CD4-positive, CD25-positive, alpha-beta regulatory T cell (primary cell): ENCODE measurements at regions not wholly inside any gene's neighbourhood (a gene's known extent, or its start where the extent isn't known, plus 50 kb on each side); places are given as distances from the start of the nearest gene placed in this dataset.

Experiments
- ATAC-seq, 2 donors: fragments of 150-1000 bp; cut with Tn5 transposase; one replicate each; pipeline ENCODE4 v1.10.0; 2021; ENCODE audit warnings: low read depth in 2 of 2, moderate number of reproducible peaks in 2 of 2, moderate library complexity in 1 of 2
- DNase-seq, 3 donors: peaks; one replicate each; pipeline versions ENCODE4 v3.0.0 to v3.0.0-alpha.2; 2012 to 2022; ENCODE audit warnings: mixed read lengths in 1 of 3
- H3K27ac ChIP-seq: one replicate; pipeline ENCODE4 v1.7.0; 2013; ENCODE audit warnings: mild to moderate bottlenecking, low read length; ENCODE audit not compliant: insufficient read depth, poor library complexity, severe bottlenecking
- H3K27me3 ChIP-seq: one replicate; pipeline ENCODE4 v1.7.0; 2013; ENCODE audit warnings: low read length; ENCODE audit not compliant: control insufficient read depth, insufficient read depth
- H3K36me3 ChIP-seq: one replicate; pipeline ENCODE4 v1.7.0; 2013; ENCODE audit warnings: mild to moderate bottlenecking, low read length, moderate library complexity; ENCODE audit not compliant: control insufficient read depth, insufficient read depth
- H3K4me1 ChIP-seq: 2 replicates; pipeline ENCODE4 v1.7.0; 2013; ENCODE audit warnings: mild to moderate bottlenecking, low read length; ENCODE audit not compliant: insufficient read depth, control insufficient read depth, poor library complexity, severe bottlenecking
- H3K4me3 ChIP-seq: one replicate; pipeline ENCODE4 v1.7.0; 2013; ENCODE audit warnings: low read depth, mild to moderate bottlenecking, low read length, moderate library complexity
- H3K9me3 ChIP-seq, 2 experiments: 1 replicate in 1 of 2; 2 replicates in 1 of 2; pipeline ENCODE4 v1.7.0; 2013; ENCODE audit warnings: low read length in 2 of 2, mild to moderate bottlenecking in 1 of 2, moderate library complexity in 1 of 2; ENCODE audit not compliant: control insufficient read depth in 2 of 2
- H3K27ac Mint-ChIP-seq, 3 donors: one replicate each; pipeline ENCODE4 v1.8.0; 2020 to 2022; ENCODE audit warnings: mild to moderate bottlenecking in 3 of 3, mixed read lengths in 3 of 3, moderate library complexity in 2 of 3
- H3K27me3 Mint-ChIP-seq: one replicate; pipeline ENCODE4 v1.8.0; 2022; ENCODE audit warnings: mild to moderate bottlenecking, mixed read lengths
- H3K36me3 Mint-ChIP-seq: one replicate; pipeline ENCODE4 v1.8.0; 2020; ENCODE audit warnings: mixed read lengths
- H3K4me1 Mint-ChIP-seq, 4 donors: one replicate each; pipeline ENCODE4 v1.8.0; 2020 to 2022; ENCODE audit warnings: mixed read lengths in 4 of 4, mild to moderate bottlenecking in 1 of 4
- H3K4me3 Mint-ChIP-seq, 4 donors: one replicate each; pipeline ENCODE4 v1.8.0; 2020 to 2022; ENCODE audit warnings: mild to moderate bottlenecking in 4 of 4, mixed read lengths in 4 of 4, moderate library complexity in 3 of 4
- H3K9me3 Mint-ChIP-seq, 7 donors: one replicate each; pipeline ENCODE4 v1.8.0; 2020 to 2022; ENCODE audit warnings: mixed read lengths in 7 of 7, mild to moderate bottlenecking in 3 of 7, moderate library complexity in 2 of 7

DNA sequence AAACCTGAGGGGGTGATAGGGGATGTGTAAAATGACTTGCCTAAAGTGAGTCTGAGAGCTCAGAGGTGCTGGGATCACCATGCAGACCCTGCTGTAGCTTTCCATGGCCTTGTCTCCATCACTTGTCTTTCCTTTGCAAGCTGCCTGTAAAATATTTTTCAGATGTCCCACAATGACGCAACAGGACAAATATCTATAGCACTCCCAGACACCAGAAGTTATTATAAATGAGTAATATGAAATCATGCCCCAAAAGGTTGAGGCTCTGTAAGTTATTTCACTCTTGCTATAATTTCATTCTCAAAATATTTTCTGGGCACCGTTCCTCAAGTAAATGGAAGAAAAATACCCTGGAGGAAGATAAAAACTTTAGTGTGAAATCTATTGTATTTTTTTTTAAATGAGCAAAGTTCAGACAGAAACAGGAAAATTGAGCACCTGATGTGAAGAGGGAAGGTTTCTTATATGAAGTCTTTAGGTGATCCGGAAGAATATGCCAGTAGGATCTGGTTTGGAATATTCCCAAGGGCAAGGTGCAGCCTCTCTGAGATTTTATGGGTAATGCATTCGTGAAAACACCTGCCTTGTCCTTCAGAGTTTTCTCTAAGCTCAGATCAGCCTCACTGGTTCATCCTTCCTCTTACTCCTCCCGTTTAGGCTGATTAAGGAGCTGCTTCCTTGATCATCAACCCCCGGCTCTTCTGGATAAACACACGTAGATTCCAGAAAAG lies 138.3 kb upstream of the DMAC1 start:
- Mint-ChIP-seq H3K27me3 (peaks cover 4% of the 10 kb centered on the region), H3K36me3 (no peaks in the 10 kb centered on the region), H3K4me3 (no peak overlapping the region), H3K27ac (peak overlapping the region; percentile 10 to 98 (median 65)), H3K4me1 (peaks cover 11 to 40% (median 20%) of the 10 kb centered on the region in 4 donors), H3K9me3 (peaks cover 0 to 8% (median 0%) of the 10 kb centered on the region in 7 donors)
- DNase-seq = no peak
- H3K9me3 ChIP-seq = no peaks in the 10 kb centered on the region
- no peak overlapping the region for H3K27ac ChIP-seq
- no peak for ATAC-seq
- H3K4me3 ChIP-seq = no peak overlapping the region
- H3K36me3 ChIP-seq = no peaks in the 10 kb centered on the region
- peaks cover 21% of the 10 kb centered on the region for H3K4me1 ChIP-seq
- H3K27me3 ChIP-seq = no peaks in the 10 kb centered on the region

DNA sequence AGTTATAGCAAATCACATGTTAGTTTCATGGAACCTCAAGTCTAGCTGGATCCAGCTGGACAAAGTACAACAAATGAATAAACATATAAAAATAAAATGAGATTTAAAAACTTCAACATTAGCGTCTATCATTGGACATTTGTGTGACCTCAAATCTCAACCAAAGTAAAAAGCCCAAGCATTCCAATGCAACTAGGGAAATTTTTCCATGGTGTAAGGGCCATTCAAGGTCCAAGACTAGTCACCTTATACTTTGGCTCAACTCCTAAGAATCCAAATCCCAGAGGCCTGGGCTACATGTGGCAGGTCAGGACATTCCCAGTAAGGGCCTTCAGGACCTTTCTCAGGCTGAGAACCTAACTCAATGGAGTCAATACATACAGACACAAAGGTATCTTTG lies 137.4 kb upstream of the DMAC1 start:
- Histone ChIP-seq H3K36me3 (no peaks in the 10 kb centered on the region), H3K9me3 (no peaks in the 10 kb centered on the region), H3K4me3 (no peak overlapping the region), H3K27ac (no peak overlapping the region), H3K27me3 (no peaks in the 10 kb centered on the region), H3K4me1 (peaks cover 21% of the 10 kb centered on the region)
- H3K27me3 Mint-ChIP-seq = peaks cover 4% of the 10 kb centered on the region
- H3K36me3 Mint-ChIP-seq = no peaks in the 10 kb centered on the region
- DNase-seq = no peak
- peaks cover 0 to 8% (median 0%) of the 10 kb centered on the region in 7 donors for H3K9me3 Mint-ChIP-seq
- H3K4me3 Mint-ChIP-seq = no peak overlapping the region
- no peak for ATAC-seq
- H3K4me1 Mint-ChIP-seq = peaks cover 11 to 40% (median 20%) of the 10 kb centered on the region in 4 donors
- peak overlapping the region in 2 of 3 donors; percentile 94 to 98 for H3K27ac Mint-ChIP-seq

DNA sequence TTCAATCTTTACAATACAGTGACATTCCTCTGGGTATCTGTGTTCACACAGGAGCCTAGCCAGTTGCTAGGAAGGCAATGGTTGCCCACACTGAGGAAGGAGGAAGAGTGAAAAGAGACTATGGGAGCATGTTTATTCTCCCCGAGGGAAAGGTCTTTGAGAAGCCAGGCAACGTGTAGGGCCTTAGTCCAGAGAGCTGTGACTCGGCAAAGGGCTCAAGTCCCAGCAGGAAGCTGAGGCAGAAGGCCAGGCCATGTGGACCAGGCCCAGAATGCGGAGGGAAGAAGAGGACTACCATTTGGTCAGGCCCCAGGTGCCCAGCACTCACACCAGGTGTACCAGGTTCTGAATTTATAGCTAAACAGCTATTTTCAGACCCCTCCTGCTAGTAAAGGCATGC lies 136.6 kb upstream of the DMAC1 start:
- no peaks in the 10 kb centered on the region for H3K36me3 Mint-ChIP-seq
- Histone ChIP-seq H3K9me3 (no peaks in the 10 kb centered on the region), H3K36me3 (no peaks in the 10 kb centered on the region), H3K4me1 (peaks cover 21% of the 10 kb centered on the region), H3K27ac (peak overlapping the region; percentile 66), H3K27me3 (no peaks in the 10 kb centered on the region), H3K4me3 (peak overlapping the region; percentile 68)
- ATAC-seq (no peak), DNase-seq (no peak)
- peaks cover 11 to 40% (median 20%) of the 10 kb centered on the region in 4 donors for H3K4me1 Mint-ChIP-seq
- peak overlapping the region; percentile 94 to 100 (median 98) for H3K27ac Mint-ChIP-seq
- H3K4me3 Mint-ChIP-seq = peak overlapping the region; percentile 62 to 84 (median 76)
- peaks cover 4% of the 10 kb centered on the region for H3K27me3 Mint-ChIP-seq
- peaks cover 0 to 8% (median 0%) of the 10 kb centered on the region in 7 donors for H3K9me3 Mint-ChIP-seq

DNA sequence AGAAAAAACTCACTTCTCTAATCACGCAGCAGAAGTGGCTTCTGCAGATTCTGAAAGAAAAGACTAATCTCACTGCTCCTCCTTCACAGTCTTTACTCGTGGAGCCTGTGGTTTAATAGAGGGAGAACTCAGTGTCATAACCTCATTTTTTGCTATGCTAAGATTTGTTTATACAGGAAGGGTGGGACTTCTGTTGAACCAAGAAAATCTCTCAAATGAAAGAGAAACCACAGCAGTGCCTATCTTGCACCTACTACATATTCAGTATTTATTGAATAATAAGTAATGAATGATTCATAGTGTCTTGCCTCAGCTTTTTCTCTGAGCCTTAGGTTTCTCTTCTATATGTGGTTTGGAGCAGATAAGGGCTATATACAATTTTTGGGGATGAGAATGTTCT lies 136.1 kb upstream of the DMAC1 start:
- peak overlapping the region; percentile 62 to 84 (median 76) for H3K4me3 Mint-ChIP-seq
- H3K9me3 Mint-ChIP-seq = peaks cover 0 to 8% (median 0%) of the 10 kb centered on the region in 7 donors
- DNase-seq = peak in 2 of 3 donors; percentile 76 to 89
- H3K4me1 Mint-ChIP-seq = peaks cover 13 to 43% (median 20%) of the 10 kb centered on the region in 4 donors
- Histone ChIP-seq H3K4me1 (peaks cover 21% of the 10 kb centered on the region), H3K4me3 (peak overlapping the region; percentile 68), H3K9me3 (no peaks in the 10 kb centered on the region), H3K27ac (peak overlapping the region; percentile 66), H3K36me3 (no peaks in the 10 kb centered on the region), H3K27me3 (no peaks in the 10 kb centered on the region)
- peak; percentile 95 to 96 for ATAC-seq
- H3K36me3 Mint-ChIP-seq = no peaks in the 10 kb centered on the region
- peaks cover 4% of the 10 kb centered on the region for H3K27me3 Mint-ChIP-seq
- peak overlapping the region; percentile 94 to 100 (median 98) for H3K27ac Mint-ChIP-seq

DNA sequence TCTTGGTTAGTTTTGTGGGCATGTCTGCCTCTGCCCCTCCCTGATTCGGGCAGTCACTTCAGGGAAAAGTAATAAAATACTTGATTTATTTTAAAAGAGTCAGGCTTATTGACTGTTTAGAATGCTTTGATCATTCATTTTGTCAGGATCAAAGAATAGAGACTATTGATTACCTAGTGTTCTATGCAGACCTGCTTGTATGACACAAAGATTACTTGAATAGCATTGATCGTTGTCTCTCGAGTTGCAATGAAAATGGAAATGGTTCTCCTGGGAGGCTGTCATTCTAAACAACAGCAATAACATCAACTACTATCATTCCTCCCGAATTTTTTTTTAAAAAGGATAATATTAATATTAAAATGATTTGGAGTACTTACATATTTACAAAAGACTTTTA lies 133.2 kb upstream of the DMAC1 start:
- ATAC-seq (no peak), DNase-seq (no peak)
- Mint-ChIP-seq H3K27ac (no peak overlapping the region), H3K9me3 (peaks cover 0 to 3% (median 0%) of the 10 kb centered on the region in 7 donors), H3K4me3 (no peak overlapping the region), H3K4me1 (peaks cover 13 to 47% (median 16%) of the 10 kb centered on the region in 4 donors), H3K27me3 (peaks cover 4% of the 10 kb centered on the region), H3K36me3 (no peaks in the 10 kb centered on the region)
- Histone ChIP-seq H3K4me1 (peaks cover 21% of the 10 kb centered on the region), H3K27ac (no peak overlapping the region), H3K36me3 (no peaks in the 10 kb centered on the region), H3K4me3 (no peak overlapping the region), H3K27me3 (no peaks in the 10 kb centered on the region), H3K9me3 (no peaks in the 10 kb centered on the region)

DNA sequence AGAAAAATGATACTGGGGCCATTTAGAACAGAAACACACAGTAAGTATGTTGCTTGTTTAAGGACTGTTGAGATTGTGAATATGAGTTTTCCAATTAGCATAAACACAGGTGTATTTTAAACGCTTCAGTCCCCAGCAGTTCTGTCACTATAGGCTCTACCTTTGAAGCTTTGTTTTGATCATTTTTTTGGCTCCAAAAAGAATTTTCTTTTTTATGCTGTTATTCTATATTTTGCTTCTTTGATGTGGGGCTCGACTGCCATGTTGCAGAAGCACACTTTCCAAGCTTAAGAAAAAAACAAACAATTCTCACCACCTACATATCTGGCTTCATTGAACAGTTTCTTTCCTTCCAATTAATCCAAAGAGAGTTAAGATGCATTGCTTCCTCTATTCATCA lies 131.0 kb upstream of the DMAC1 start:
- Histone ChIP-seq H3K36me3 (no peaks in the 10 kb centered on the region), H3K9me3 (no peaks in the 10 kb centered on the region), H3K27me3 (no peaks in the 10 kb centered on the region), H3K4me1 (peaks cover 7% of the 10 kb centered on the region), H3K27ac (no peak overlapping the region), H3K4me3 (no peak overlapping the region)
- ATAC-seq (no peak), DNase-seq (no peak)
- peaks cover 3% of the 10 kb centered on the region for H3K27me3 Mint-ChIP-seq
- peak overlapping the region in 1 of 3 donors; percentile 26 for H3K27ac Mint-ChIP-seq
- no peaks in the 10 kb centered on the region for H3K36me3 Mint-ChIP-seq
- H3K4me1 Mint-ChIP-seq = peaks cover 7 to 27% (median 7%) of the 10 kb centered on the region in 4 donors
- H3K9me3 Mint-ChIP-seq = peaks cover 0 to 2% (median 0%) of the 10 kb centered on the region in 7 donors
- no peak overlapping the region for H3K4me3 Mint-ChIP-seq

DNA sequence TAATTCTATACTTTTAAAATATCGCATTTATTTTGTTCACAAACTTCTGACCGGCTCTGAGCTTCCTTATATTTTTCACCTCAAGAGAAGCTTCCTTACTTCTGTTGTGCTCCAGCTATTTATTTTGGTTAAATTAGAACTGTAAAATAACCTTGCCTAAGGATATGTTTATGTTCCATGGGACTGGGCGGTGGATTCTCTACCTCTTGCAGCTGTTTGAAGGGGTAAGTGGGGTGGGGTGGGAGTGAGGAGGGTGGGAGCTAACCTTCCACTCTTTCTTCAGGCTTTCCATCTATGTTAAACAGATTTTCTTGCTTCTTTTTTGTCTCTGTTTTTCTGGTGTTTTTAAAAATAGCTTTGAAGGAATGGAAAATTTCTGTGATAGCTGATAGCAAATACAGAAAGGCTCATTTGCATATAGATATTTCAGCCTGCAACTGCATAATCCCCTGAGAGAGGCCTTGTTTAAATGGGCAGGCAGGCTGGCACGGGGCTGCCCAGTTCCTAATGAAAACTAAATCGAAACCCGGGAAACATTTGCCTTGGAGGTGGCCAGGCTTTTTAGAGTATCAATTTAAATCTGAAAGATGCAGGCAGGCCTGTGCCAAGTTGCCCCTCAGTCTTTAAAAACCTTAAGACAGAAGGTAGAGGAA lies 122.1 kb upstream of the DMAC1 start:
- Histone ChIP-seq H3K36me3 (no peaks in the 10 kb centered on the region), H3K4me1 (no peaks in the 10 kb centered on the region), H3K9me3 (no peaks in the 10 kb centered on the region), H3K27ac (no peak overlapping the region), H3K27me3 (no peaks in the 10 kb centered on the region), H3K4me3 (no peak overlapping the region)
- H3K36me3 Mint-ChIP-seq = no peaks in the 10 kb centered on the region
- DNase-seq (no peak), ATAC-seq (no peak)
- H3K27me3 Mint-ChIP-seq = no peaks in the 10 kb centered on the region
- H3K9me3 Mint-ChIP-seq = peaks cover 0 to 2% (median 0%) of the 10 kb centered on the region in 7 donors
- H3K4me1 Mint-ChIP-seq = peaks cover 6 to 9% (median 8%) of the 10 kb centered on the region in 4 donors
- H3K4me3 Mint-ChIP-seq = no peak overlapping the region
- H3K27ac Mint-ChIP-seq = peak overlapping the region in 1 of 3 donors; percentile 24
